ENCODE measurements at regions not wholly inside any gene's neighbourhood (a gene's known extent, or its start where the extent isn't known, plus 50 kb on each side); places are given as distances from the start of the nearest gene placed in this dataset.
"Not testable (repeated sequence)": the region's sequence is repeated elsewhere in the genome, so short reads cannot be mapped to it uniquely, and the experiment has no call there.

GRCh38 chr4:153936121-153936520 is 147.2 kb upstream of the SFRP2 start:
- DNase-seq (ENCODE audit: low spot score) = no peak

- DNase-seq (ENCODE audit: low spot score) = no peak
Measured at GRCh38 chr4:153934688-153935017, 145.8 kb upstream of the SFRP2 start.

- DNase-seq (ENCODE audit: low spot score) = no peak
Measured at GRCh38 chr4:153933915-153934687, 145.2 kb upstream of the SFRP2 start.

- DNase-seq (ENCODE audit: low spot score) = no peak
Measured at GRCh38 chr4:153931804-153932203, 142.9 kb upstream of the SFRP2 start.

- DNase-seq (ENCODE audit: low spot score) = no peak
Measured at GRCh38 chr4:153929675-153930074, 140.8 kb upstream of the SFRP2 start.

- DNase-seq (ENCODE audit: low spot score) = no peak
Measured at GRCh38 chr4:153927451-153927850, 138.6 kb upstream of the SFRP2 start.

- DNase-seq (ENCODE audit: low spot score) = no peak
Measured at GRCh38 chr4:153922148-153922547, 133.3 kb upstream of the SFRP2 start.

GRCh38 chr4:153919667-153920066 is 130.8 kb upstream of the SFRP2 start:
- no peak for DNase-seq (ENCODE audit: low spot score)

- no peak for DNase-seq (ENCODE audit: low spot score)
Measured at GRCh38 chr4:153916273-153916755, 127.4 kb upstream of the SFRP2 start.

GRCh38 chr4:153912301-153912700 is 123.4 kb upstream of the SFRP2 start:
- no peak for DNase-seq (ENCODE audit: low spot score)

GRCh38 chr4:153909672-153910071 is 120.8 kb upstream of the SFRP2 start:
- DNase-seq (ENCODE audit: low spot score) = no peak

- DNase-seq (ENCODE audit: low spot score) = no peak
Measured at GRCh38 chr4:153906231-153906630, 117.3 kb upstream of the SFRP2 start.

GRCh38 chr4:153905231-153905630 is 116.3 kb upstream of the SFRP2 start:
- no peak for DNase-seq (ENCODE audit: low spot score)

- no peak for DNase-seq (ENCODE audit: low spot score)
Measured at GRCh38 chr4:153904011-153904410, 115.1 kb upstream of the SFRP2 start.

GRCh38 chr4:153901220-153901619 is 112.3 kb upstream of the SFRP2 start:
- DNase-seq (ENCODE audit: low spot score) = no peak

GRCh38 chr4:153900426-153900825 is 111.5 kb upstream of the SFRP2 start:
- DNase-seq (ENCODE audit: low spot score) = no peak

- DNase-seq (ENCODE audit: low spot score) = no peak
Measured at GRCh38 chr4:153890761-153891160, 101.9 kb upstream of the SFRP2 start.

- DNase-seq (ENCODE audit: low spot score) = no peak
Measured at GRCh38 chr4:153887217-153887616, 98.3 kb upstream of the SFRP2 start.

GRCh38 chr4:153884325-153884724 is 95.4 kb upstream of the SFRP2 start:
- DNase-seq (ENCODE audit: low spot score) = no peak

- DNase-seq (ENCODE audit: low spot score) = no peak
Measured at GRCh38 chr4:153880983-153881382, 92.1 kb upstream of the SFRP2 start.

GRCh38 chr4:153877898-153878297 is 89.0 kb upstream of the SFRP2 start:
- DNase-seq (ENCODE audit: low spot score) = no peak

GRCh38 chr4:153873741-153874140 is 84.9 kb upstream of the SFRP2 start:
- no peak for DNase-seq (ENCODE audit: low spot score)

- DNase-seq (ENCODE audit: low spot score) = not testable (repeated sequence)
Measured at GRCh38 chr4:153866766-153867165, 77.9 kb upstream of the SFRP2 start.

GRCh38 chr4:153852501-153852900 is 63.6 kb upstream of the SFRP2 start:
- DNase-seq (ENCODE audit: low spot score) = no peak
